HG02938 (cell line): ENCODE measurements at regions not wholly inside any gene's neighbourhood (a gene's known extent, or its start where the extent isn't known, plus 50 kb on each side); places are given as distances from the start of the nearest gene placed in this dataset.

Experiments
- ATAC-seq: cut with Tn5 transposase; IDR thresholded peaks from one replicate; pipeline ENCODE4 v1.9.1; 2021; ENCODE audit warnings: mild to moderate bottlenecking, moderate library complexity; ENCODE audit not compliant: unreplicated experiment

DNA sequence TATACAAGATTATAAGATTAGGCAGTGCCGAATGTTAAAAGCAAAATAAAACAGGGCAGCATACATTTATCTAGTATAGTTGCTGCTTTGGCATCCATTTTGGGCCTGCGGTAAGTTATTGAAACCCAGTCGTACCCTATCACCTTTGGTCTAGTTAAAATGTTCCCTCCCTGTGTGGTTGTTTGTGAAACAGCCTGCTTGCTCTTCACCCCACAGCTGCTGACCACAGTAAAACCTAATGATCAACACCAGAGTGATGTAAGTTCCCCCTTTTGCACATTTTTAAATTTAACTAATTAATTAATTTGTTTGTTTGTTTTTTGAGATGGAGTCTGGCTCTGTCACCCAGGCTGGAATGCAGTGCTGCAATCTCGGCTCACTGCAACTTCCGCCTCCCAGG is 50.3 kb upstream of the TXNDC5 start:
- peak; percentile 39 for ATAC-seq
